HG02759 (cell line): ENCODE measurements at regions not wholly inside any gene's neighbourhood (a gene's known extent, or its start where the extent isn't known, plus 50 kb on each side); places are given as distances from the start of the nearest gene placed in this dataset.

Source experiments
- ATAC-seq: cut with Tn5 transposase; IDR thresholded peaks from one replicate; pipeline ENCODE4 v1.9.1; 2021; ENCODE audit warnings: mild to moderate bottlenecking, moderate library complexity; ENCODE audit not compliant: unreplicated experiment

DNA sequence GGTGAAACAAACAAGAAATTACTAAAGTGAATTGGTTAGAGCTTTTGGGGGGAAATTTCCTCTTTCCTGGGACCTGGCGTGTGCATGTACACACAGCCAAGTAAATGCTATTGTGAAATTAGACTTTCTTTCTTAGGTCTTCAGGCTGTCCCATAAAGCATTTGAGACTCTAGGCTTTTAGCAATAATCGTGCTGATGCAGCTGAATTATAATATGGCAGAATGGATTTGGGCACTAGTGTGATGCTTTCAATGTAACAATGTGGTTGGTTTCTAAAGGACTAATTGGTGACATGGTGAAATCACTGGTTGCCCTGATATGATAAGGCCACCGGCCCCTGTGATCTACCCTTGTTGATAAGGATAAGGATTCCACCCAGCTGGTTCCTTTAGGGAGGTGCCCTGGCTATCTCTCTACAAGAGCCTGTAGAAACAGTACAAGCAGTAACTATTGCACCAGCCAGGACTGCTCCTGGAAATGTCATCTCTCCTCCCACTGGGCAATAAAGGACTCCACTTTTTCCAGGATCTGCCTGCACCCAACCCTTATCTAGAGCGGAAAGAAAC is 164.1 kb downstream of the TFAP2A start:
- no peak for ATAC-seq

DNA sequence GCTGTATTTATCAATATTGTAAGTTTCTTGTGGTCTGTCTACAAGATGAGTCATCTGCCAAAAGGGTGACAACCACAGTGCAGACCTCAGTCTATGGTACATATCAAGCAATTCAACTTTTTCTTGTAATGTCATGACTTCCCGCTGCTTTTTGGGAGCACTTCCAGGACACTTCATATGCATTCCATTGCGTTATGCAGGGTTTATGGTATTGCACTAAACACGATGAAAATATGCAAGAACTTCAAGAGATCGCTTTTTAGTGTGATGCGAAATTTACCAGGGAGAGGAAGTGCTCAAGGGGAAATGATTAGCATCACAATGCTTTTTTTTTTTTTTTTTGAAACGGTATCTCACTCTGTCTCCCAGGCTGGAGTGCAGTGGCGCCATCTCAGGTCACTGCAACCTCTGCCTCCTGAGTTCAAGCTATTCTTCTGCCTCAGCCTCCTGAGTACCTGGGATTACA is 166.5 kb downstream of the TFAP2A start:
- no peak for ATAC-seq

DNA sequence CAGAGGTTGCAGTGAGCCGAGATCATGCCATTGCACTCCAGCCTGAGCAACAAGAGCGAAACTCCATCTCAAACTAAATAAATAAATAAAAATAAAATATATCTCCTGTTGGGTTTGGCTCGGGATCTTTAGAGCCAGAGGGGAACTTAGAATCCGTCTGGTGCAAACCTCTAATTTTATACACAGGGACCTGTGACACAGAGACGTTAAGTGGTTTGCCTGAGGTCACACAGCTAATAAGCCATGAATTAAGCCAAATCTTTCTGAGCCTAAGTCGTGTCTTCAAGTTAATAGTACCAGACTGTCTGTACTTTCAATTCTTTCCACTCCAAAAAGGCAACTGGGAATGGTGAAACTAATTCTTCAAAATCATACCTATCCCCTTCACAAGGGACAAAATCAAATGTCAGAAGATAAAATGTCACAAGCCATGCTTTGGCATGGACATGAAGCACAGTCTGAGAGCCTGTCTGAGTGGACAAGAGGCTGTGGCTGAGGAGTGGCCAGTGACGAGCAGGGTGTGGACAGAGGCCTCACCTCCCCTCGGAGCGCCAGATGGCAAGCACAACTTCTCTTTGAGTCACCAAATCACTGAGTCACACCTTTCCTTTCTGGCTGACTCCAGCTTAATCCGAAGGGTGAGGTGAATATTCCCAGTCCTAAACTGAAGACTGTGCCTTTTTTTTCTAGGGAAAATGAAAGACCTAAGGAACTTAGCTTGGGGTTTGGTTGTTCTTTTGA is 177.4 kb downstream of the TFAP2A start:
- ATAC-seq, result no peak

DNA sequence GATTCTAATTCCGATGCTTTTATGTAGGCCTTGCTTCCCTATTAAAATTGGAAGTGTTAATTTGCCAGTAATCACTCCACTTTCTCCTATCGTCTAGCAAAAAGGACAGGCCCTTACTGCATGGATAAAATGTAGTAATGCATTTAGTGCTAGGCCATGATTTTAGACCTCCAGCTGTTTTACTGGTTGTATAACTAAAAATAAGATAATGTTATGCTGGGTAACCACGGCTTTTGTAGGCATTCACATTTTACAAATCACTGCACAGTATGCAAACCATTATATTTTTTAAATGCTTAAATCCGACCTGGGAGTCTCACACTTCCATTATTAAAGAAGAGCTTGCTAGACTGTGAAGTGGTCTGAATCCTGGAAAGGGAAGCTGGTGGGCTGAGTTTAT is 179.5 kb downstream of the TFAP2A start:
- ATAC-seq, result no peak

DNA sequence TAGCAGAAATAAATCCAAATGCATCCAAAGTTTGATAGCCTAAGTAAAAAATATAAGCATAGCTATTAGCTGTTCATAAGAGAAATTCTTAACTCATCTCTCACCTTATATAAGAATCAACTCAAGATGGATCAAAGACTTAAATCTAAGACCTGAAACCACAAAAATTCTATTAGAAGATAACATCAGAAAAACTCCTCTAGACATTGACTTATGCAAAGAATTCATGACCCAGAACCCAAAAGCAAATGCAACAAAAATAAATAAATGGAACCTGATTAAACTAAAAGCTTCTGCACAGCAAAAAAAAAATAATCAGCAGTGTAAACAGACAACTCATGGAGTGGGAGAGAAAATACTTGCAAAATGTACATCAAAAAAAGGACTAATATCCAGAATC is 184.3 kb downstream of the TFAP2A start:
- no peak for ATAC-seq

DNA sequence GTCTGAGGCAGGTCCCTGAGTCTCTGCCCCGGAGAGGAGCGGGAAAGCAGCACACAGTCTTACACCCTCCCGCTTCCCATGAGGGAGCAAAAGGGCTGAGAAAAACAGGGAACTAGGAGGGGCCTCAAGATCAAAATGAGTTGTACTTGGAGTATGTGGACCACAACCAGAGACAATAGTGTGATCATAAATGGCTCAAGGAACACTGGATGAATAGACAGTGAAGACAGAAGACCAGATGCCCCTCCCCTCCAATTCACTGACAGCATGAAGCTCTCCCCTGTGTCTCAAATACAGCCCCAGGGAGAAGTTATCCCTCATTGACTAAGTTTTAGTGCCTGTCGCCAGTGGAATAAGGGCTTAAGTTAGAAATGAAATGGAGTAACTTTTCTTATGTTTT is 191.0 kb downstream of the TFAP2A start:
- ATAC-seq, result no peak

DNA sequence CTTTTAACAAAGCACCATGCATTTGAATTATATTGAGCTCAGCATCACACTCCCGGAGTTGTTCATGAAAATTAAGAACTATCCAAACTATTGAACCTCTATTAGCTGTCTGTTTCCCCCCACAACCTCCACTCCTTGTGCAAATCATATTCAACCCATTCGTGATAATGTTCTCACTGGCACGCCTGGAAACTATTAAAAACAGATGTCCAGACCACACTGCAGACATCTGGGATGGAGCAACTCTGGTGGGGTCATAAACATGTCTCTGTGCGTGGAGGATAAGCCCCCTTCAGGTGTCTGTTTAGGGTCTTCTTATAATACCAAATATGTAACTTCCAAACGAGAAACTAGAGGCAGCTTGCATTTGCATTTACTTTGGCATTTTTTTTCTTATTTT is 193.7 kb downstream of the TFAP2A start:
- no peak for ATAC-seq

DNA sequence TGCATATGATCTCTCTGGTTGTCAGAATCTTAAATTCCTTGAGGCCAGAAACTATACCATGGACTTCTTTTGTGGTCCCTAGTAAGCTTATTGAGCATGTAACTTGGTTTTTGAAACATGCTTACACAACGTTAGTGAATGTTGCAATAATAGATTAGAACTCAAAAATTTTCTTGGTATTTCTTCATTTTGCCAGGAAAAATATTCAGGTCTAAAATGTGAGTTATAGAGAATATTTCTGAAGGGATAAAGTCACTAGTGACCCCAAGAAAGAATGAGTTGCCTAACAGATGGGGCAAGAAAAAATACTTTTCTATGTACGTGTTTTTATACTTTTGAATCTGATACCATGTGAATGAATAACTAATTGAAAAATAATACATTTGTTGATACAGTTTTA is 195.4 kb downstream of the TFAP2A start:
- ATAC-seq, result no peak

DNA sequence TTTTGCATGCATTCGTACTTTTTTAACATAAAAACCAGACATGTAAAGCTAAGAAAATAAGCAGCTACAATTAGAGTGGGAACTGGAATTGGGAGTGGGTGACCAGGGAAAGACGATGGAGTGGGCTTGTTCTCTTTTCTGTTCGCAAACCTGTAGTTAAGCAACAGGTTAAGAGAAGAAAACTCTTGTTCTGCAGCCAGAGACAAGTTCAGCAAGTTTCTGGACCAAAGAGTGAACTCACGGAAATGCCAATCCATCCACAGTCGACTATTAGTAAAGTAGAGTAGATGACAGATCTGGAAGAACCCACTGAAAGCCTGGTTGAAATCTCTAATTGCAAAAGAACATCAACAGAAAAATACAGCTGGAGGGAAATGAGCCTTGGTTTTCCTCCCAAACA is 197.8 kb downstream of the TFAP2A start:
- no peak for ATAC-seq

DNA sequence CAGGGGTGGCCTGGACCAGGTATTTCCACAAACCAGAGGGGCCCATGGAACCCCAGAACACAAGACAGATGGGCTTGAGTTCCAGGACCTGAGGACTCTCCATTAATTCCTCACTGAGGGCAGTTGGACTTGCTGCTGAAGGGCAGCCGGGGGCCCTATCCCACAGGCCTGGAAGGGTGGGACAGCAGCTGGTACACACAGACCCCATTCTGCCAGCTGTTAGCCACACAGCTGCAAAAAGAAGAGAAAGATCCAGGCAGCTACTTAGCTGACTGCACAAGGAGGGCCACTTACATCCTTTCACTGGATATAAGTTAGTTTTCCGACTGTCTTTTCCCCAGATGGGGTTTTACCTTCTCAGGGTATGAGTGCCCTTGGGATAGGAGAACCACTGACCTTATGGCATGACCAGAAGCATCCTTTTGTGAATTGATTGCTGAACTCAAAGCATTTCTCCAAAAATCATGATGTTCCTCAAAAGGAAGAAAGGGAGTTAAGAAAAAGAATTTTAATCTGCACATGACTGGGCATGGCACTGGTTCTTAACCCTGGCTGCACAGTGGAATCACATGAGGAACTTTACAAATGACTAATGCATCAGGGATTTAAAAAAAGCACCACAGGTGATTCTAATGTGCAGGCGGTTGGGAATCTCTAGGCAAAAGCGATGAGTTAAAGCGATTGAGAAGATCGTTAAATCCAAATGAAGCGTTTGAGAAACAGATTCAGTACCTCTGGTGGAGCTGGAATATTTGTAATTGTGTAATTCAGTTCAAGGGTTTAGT is 199.4 kb downstream of the TFAP2A start:
- no peak for ATAC-seq

DNA sequence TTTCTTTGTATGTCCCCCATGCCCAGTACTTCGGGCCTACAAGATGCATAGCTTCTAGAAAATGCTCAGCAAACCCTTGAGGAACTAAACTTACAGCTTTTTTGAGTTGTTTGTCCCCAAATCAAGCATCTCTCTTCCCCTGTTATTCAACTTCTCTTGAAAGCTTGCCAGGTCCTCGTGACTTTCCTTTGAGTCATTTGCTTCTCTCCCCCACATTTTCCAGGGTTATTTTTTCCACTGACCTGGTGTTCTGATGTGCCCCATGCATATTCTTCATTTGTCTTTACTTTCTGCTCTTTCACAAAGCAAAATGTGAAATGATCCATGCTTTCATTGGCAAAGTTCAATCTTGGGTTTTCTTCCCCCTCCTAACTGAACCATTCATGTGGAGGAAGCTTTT is 204.8 kb downstream of the TFAP2A start:
- no peak for ATAC-seq

DNA sequence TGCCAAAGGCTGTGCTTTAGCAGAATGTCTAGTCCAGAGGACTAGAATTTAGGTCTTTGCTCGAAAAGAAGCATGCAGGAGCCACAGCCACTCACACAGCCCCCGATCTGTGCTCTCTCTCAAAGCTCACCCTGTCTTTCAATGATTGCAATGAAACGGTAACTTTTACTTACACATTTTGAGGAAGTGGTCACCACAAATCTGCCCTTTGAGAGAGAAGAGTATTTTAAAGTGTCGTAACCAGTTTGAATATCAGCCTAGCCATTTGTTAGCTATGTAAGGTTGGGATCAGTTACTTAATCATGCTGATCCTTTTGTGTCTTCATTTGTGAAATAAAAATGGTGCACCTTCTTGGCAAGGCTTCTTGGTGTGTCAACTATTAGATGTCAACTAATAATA is 209.0 kb downstream of the TFAP2A start:
- no peak for ATAC-seq

DNA sequence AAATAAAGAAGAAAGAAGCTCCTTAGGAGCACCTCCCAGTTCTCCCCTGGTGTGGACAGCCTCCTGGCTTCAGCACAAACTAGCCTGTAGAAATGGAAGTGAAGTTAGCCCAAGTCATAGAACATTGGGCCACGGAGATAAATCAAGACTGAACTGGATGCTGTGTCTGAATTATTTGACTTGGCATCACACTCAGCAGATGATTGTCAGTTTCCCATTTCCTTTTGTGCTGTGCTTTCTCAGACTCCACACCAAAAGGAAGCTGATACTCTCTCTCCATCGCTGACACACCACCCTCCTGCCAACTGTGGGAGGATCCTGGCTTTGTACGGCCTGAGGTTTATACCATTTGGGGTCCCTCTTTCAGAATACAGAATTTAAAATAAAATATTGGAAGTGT is 209.8 kb downstream of the TFAP2A start:
- no peak for ATAC-seq

DNA sequence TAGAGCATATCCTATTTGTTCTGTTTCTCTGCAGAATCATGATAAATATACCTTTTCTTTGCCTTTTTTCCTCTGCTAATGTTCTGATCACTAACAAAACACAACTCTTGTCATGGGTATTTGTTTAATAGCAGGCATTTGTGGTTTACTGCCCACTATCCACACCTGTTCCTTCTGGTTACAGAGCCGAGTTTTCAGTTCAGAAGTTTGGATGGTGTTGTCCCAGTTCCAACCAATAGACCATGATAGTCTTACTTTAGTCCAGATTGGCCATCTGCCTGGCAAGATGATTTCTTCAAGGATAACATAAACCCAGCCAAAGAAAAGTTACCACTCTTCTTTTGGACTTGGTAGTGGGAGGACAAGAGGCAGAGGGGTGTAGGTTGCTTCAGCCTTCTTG is 211.2 kb downstream of the TFAP2A start:
- no peak for ATAC-seq

DNA sequence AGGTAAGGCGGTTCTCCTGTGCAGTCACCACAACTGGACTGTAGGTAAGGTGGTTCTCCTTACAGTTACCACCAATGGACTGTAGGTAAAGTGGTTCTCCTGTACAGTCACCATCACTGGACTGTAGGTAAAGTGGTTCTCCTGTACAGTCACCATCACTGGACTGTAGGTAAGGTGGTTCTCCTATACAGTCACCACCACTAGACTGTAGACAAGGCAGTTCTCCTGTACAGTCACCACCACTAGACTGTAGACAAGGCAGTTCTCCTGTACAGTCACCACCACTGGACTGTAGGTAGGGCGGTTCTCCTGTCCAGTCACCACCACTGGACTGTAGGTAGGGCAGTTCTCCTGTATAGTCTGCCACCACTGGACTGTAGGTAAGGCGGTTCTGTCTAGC is 212.3 kb downstream of the TFAP2A start:
- ATAC-seq, result no peak

DNA sequence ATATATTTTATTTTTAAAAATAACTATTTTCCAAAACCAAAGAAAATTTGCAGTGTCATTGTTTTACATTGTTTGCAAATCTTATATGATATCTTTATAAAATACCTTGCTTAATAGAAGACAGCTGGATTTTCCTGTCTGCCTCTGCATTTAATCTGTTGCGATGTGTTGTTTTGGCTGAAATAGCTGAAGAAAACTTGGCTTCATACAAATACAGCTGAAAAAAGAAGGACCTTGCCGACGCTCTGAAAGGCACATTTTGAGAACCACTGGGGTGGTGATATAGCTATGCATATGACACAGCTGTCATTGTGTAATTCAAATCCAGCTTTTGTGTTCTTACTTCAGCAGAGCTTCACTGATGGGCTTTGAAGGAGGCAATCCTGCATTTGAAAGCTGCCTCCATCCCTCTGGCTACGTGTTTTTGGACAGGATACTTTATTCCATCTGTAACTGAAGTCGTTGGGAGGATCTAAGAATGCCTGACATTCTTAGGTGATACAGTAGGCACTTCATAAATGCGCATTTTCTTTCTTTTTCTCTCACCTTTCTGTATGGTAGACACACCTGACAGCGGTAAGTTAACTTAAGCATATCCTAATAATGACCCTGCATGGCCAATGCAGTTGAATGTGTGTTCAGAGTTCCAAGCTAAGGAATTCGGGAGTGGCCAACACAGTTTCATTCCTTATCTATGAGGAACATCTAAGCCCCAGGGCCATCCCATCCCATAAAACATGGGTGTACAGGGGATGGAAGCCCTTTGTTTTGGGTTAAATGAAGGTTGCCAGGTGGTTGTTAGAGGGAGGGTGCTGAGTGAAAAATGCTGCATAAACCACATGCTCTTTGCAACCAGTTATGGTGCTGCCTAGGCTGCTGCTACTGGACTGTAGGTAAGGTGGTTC is 213.0 kb downstream of the TFAP2A start:
- no peak for ATAC-seq

DNA sequence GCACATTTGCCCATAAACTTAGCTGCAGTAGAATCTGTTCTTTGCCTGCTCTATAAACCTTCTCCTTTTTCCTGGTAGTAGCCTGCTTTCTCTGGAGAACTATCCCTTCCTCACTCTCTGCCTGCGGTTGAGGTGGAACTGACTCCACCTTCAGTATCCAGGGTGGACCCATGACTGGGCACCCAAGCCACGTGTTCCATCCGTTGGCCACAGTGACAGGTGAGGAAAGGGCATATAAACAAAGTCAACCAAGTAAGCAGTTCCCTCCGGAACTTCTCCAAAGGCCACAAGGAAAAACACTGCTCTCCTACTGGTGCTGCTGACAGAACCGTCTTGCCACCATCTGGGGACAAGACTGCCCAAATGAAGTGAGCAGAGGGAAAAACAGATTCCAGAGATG is 218.8 kb downstream of the TFAP2A start:
- no peak for ATAC-seq

DNA sequence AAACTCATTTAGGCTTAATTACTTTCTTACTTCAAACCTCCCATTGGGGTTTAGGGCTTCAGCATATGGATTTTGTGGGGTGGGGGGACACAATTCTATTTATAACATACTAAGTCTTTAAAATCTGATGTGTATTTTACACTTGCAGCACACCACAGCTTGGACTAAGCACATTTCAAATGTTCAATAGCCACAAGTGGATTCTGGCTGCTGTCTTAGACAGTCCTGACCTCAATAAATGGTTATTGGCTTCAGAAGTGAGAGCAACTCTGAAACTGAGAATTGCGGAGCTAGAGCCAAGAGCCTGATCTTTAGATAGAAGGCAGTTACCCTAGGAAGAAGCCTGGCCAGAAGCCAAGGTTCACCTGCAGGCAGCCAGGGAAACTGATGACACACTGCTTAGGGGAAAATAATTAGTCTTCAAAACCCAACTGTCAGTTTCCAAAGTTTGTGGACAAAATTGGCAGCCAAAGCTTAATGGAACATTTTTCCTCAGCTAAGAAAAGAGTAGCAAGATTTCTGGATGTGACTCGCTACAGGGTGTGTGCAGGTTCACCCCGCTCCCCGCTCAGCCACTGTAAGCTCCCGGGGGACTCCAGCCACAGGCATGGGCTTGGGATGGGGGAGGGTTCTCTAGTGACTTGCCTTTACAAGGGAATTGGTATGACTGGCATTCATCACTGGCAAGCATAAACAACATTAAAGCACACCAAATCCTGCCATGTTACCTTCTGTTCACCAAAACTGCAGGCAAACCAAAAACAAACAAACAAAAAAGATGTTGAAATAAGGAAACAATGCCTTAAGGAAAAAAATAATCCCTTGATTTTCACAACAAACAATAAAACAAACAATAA is 219.8 kb downstream of the TFAP2A start:
- ATAC-seq, result no peak

DNA sequence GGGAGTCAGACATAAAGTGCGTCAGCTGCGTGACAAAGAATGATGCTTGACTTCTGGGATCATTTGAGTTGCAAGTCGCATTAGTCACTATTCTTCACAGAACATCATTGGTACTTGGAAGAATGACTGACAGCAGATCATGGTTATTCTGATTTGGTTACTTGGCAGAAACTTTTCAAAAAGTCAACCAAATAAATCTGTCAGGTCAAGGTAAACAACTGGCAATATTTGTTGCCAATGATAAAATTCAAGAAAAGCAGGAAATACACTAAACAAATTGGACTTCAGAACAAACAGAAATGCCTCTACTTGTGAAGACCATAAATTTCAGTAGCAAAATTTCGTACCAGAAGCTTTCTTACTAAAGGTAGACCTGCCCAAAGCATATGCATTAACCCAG is 221.6 kb downstream of the TFAP2A start:
- no peak for ATAC-seq

DNA sequence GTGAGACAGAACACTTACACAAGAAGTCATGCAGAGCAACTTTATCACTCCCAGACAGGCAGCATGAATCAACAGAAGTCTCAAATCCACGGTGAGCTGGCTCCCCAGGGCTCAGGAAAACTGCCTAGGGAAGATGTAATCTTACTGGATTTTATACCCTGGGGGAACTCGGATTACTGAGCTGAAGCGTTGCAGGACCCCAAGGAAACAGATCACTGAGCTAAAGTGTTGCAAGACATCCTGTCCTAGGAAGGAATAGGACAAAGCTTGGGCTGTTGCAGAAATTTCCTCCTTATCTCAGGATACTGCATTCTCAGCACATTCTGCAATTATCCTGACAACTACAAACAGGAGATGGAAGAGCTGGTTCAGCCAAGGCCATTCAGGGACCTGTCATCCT is 224.8 kb downstream of the TFAP2A start:
- no peak for ATAC-seq
